SU-DHL-6 (cell line): ENCODE measurements at regions not wholly inside any gene's neighbourhood (a gene's known extent, or its start where the extent isn't known, plus 50 kb on each side); places are given as distances from the start of the nearest gene placed in this dataset.

Experiments used
- H2AFZ ChIP-seq: fragments of 200-600 bp; sonication (generic); 2 replicates; pipeline ENCODE4 v1.6.1; 2014; ENCODE audit warnings: low read depth, mild to moderate bottlenecking, moderate library complexity, mixed read lengths, antibody characterized with exemption, low read length; ENCODE audit not compliant: severe bottlenecking
- H3F3A ChIP-seq: fragments of 200-600 bp; shearing (Covaris generic); 2 replicates; pipeline ENCODE4 v1.6.0; 2016; ENCODE audit warnings: antibody characterized with exemption, mild to moderate bottlenecking; ENCODE audit not compliant: insufficient read depth
- H3K27ac ChIP-seq: fragments of 200-600 bp; sonication (generic); 2 replicates; pipeline ENCODE4 v1.5.1; 2016; ENCODE audit warnings: low read depth, mild to moderate bottlenecking, low read length, moderate library complexity, mixed read lengths
- H3K27me3 ChIP-seq: fragments of 200-600 bp; sonication (generic), shearing (Covaris generic); 2 replicates; pipeline ENCODE4 v1.6.0; 2014; ENCODE audit warnings: mild to moderate bottlenecking, low read length
- H3K36me3 ChIP-seq: fragments of 200-600 bp; sonication (generic); 2 replicates; pipeline ENCODE4 v1.6.1; 2014; ENCODE audit warnings: mild to moderate bottlenecking, low read length, mixed read lengths
- H3K4me2 ChIP-seq: fragments of 300-600, 200-600 bp; shearing (Covaris generic), sonication (generic); 2 replicates; pipeline ENCODE4 v1.6.0; 2014; ENCODE audit warnings: low read length, low read depth, mild to moderate bottlenecking; ENCODE audit not compliant: poor library complexity, severe bottlenecking
- H3K4me3 ChIP-seq: fragments of 200-600 bp; sonication (generic); 2 replicates; pipeline ENCODE4 v1.5.1; 2014; ENCODE audit warnings: antibody characterized with exemption, low read length, mild to moderate bottlenecking, mixed read lengths; ENCODE audit not compliant: insufficient read depth, poor library complexity, severe bottlenecking
- H3K79me2 ChIP-seq: fragments of 200-600 bp; sonication (generic); 2 replicates; pipeline ENCODE4 v1.6.1; 2014; ENCODE audit warnings: mild to moderate bottlenecking, low read length, moderate library complexity; ENCODE audit not compliant: insufficient read depth
- H3K9ac ChIP-seq: fragments of 200-600 bp; sonication (generic); 2 replicates; pipeline ENCODE4 v1.7.0; 2014; ENCODE audit warnings: mild to moderate bottlenecking, low read length
- H3K9me2 ChIP-seq: fragments of 200-600 bp; sonication (generic); replicated peaks from 2 replicates; pipeline ENCODE4 v1.6.1; 2014; ENCODE audit warnings: low read length; ENCODE audit not compliant: insufficient read depth
- H3K9me3 ChIP-seq: fragments of 200-600 bp; sonication (generic); 2 replicates; pipeline ENCODE4 v1.6.1; 2014; ENCODE audit warnings: low read length, mixed read lengths; ENCODE audit not compliant: insufficient read depth
- H4K20me1 ChIP-seq: fragments of 200-600 bp; sonication (generic); 2 replicates; pipeline ENCODE4 v1.6.1; 2014; ENCODE audit warnings: low read depth, mild to moderate bottlenecking, antibody characterized with exemption, low read length, moderate library complexity, mixed read lengths
- EZH2phosphoT487 ChIP-seq: fragments of 200-600 bp; sonication (generic), shearing (Covaris generic); conservative IDR thresholded peaks from 2 replicates; pipeline ENCODE4 v1.6.1; 2018; ENCODE audit warnings: mild to moderate bottlenecking, antibody characterized with exemption, low read length, moderate library complexity, mixed read lengths
- TF ChIP-seq, protein P1 (sequence below): fragments of 200-600 bp; sonication (generic); IDR thresholded peaks from one replicate; pipeline ENCODE4 v1.5.1; 2017; ENCODE audit warnings: antibody characterized with exemption, mild to moderate bottlenecking, low read length, moderate library complexity; ENCODE audit not compliant: insufficient read depth, poor library complexity, severe bottlenecking

DNA sequence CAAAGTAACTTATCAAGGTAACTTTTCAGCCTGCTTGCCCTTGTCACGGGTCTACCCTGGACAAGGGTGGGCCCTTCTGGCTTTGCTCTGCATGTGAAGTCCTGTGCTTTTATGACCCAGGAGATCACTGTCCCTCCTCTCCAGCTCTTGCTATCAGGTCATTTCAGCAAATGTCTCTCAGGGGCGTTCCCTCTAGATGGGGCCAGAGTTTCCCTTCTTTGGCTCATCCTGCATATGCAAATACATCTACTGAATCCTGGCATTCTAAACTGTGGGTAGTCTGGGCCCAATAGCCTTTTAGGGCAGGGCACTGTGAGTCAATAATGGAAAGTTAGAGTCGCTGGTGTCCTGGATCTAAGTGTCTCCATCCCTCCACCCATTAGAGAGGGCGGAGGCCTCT is 366.9 kb upstream of the USP24 start:
- Histone ChIP-seq H3K36me3 (no peaks in the 10 kb centered on the region), H3K4me3 (no peak overlapping the region), H3K79me2 (no peaks in the 10 kb centered on the region), H3K9me3 (no peaks in the 10 kb centered on the region), H2AFZ (no peak overlapping the region), H3K4me2 (no peak overlapping the region), H3K9ac (no peak overlapping the region), H3K27me3 (no peaks in the 10 kb centered on the region), H3F3A (no peaks in the 10 kb centered on the region), H4K20me1 (no peaks in the 10 kb centered on the region), H3K27ac (no peak overlapping the region), H3K9me2 (no peaks in the 10 kb centered on the region)
- no peak for TF ChIP-seq EZH2phosphoT487
- TF ChIP-seq, protein P1, sequence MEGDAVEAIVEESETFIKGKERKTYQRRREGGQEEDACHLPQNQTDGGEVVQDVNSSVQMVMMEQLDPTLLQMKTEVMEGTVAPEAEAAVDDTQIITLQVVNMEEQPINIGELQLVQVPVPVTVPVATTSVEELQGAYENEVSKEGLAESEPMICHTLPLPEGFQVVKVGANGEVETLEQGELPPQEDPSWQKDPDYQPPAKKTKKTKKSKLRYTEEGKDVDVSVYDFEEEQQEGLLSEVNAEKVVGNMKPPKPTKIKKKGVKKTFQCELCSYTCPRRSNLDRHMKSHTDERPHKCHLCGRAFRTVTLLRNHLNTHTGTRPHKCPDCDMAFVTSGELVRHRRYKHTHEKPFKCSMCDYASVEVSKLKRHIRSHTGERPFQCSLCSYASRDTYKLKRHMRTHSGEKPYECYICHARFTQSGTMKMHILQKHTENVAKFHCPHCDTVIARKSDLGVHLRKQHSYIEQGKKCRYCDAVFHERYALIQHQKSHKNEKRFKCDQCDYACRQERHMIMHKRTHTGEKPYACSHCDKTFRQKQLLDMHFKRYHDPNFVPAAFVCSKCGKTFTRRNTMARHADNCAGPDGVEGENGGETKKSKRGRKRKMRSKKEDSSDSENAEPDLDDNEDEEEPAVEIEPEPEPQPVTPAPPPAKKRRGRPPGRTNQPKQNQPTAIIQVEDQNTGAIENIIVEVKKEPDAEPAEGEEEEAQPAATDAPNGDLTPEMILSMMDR = no peak

DNA sequence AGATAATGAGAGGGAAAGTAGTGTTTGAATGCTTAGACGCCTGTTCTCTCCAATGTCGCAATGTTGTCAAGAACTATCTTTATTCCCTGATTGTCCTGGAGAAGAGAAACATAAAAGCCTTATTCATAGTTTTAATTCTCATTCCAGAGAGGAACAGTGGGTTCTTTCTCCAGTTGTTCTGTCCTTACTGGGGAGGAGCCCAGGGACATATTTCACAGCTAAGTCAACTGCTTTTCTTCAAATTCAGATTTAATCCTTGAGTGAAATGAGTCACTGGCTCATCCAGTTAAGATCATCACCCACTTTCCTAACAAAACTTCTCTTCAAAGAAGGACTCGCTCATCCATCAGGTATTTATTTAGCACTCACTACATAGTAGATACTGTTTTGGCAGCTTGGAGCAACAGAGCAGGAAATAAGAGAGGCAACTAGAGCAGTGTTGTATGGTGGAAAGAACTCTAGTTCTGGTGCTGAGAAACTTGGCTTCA is 365.7 kb upstream of the USP24 start:
- Histone ChIP-seq H4K20me1 (no peaks in the 10 kb centered on the region), H3K79me2 (no peaks in the 10 kb centered on the region), H3F3A (no peaks in the 10 kb centered on the region), H3K9me2 (no peaks in the 10 kb centered on the region), H3K4me3 (no peak overlapping the region), H3K9me3 (no peaks in the 10 kb centered on the region), H3K27ac (no peak overlapping the region), H3K36me3 (no peaks in the 10 kb centered on the region), H3K27me3 (no peaks in the 10 kb centered on the region), H3K9ac (no peak overlapping the region), H2AFZ (no peak overlapping the region), H3K4me2 (no peak overlapping the region)
- TF ChIP-seq, protein P1 = no peak
- no peak for TF ChIP-seq EZH2phosphoT487

DNA sequence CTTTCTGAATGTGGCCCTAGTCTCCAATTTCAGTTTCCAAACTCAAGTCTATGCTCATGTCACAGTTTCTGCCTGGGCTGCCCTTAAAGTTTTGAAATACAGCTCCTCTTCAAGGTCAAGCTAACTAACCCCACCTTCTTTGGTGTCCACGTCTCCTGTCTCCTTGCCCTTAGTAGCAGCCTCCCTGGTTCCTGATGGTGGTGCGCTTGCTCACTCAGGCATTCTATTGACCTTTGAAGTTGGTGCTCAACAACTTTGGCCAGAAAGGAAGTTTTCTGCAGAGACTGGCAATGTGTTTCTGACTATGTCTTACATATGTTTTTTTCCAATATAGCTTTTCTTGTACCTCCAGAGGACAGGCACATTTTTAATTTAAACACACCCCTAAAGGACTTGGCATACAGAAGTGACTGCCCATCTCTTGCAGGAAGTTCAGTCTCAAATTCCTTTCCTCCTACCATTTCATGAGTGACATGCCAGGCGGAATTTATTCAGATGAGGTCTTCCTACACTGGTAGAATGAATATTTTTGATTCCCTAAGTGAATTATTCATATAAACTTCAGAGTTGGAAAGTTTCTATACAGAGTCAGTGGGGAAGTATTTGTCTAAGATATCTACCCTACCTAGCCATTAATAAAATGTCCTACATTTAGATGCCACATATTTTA is 364.3 kb upstream of the USP24 start:
- H3K9me3 ChIP-seq = no peaks in the 10 kb centered on the region
- no peak overlapping the region for H2AFZ ChIP-seq
- no peaks in the 10 kb centered on the region for H3K27me3 ChIP-seq
- H3K9me2 ChIP-seq = no peaks in the 10 kb centered on the region
- H3K27ac ChIP-seq = no peak overlapping the region
- no peaks in the 10 kb centered on the region for H3K36me3 ChIP-seq
- no peaks in the 10 kb centered on the region for H3K79me2 ChIP-seq
- no peaks in the 10 kb centered on the region for H4K20me1 ChIP-seq
- no peak overlapping the region for H3K9ac ChIP-seq
- no peaks in the 10 kb centered on the region for H3F3A ChIP-seq
- no peak overlapping the region for H3K4me3 ChIP-seq
- TF ChIP-seq, protein P1 = no peak
- TF ChIP-seq EZH2phosphoT487 = no peak
- no peak overlapping the region for H3K4me2 ChIP-seq
